ENCODE measurements at regions not wholly inside any gene's neighbourhood (a gene's known extent, or its start where the extent isn't known, plus 50 kb on each side); places are given as distances from the start of the nearest gene placed in this dataset.

- H2AFZ ChIP-seq (ENCODE audit: low read depth, low read length) = no peak overlapping the region; the same call in 1 of the 2 replicates
- ChIA-PET CTCF (ENCODE audit: low intra/inter-chr PET ratio) (no interaction called here), POLR2A (interaction anchor here (0.6 kb wide), 1 partner anchor 25 kb away, joined by 3 read pairs; no protein-coding TSS in a partner anchor)
- TF ChIP-seq MCM7 (IDR thresholded peaks at IDR 0.05) (no peak), TARDBP (IDR thresholded peaks at IDR 0.05) (no peak), MYC (IDR thresholded peaks at IDR 0.05; ENCODE audit: low read depth, low read length) (no peak), MYC (CRISPR knock-in tag; IDR thresholded peaks at IDR 0.05; ENCODE audit: borderline replicate concordance, low read depth) (no peak), KAT8 (IDR thresholded peaks at IDR 0.05; ENCODE audit: low read depth) (no peak), TCF15 (CRISPR knock-in tag; IDR thresholded peaks at IDR 0.05) (no peak), ELF4 (CRISPR knock-in tag; IDR thresholded peaks at IDR 0.05) (no peak), KLF1 (tag; IDR thresholded peaks at IDR 0.05) (no peak), ZNF174 (CRISPR knock-in tag; IDR thresholded peaks at IDR 0.05) (no peak), SAP30 (IDR thresholded peaks at IDR 0.05; ENCODE audit: borderline replicate concordance, insufficient read depth, low read depth, low read length, poor library complexity, severe bottlenecking) (no peak), TCFL5 (CRISPR knock-in tag; conservative IDR thresholded peaks at IDR 0.05) (no peak), BHLHE40 (IDR thresholded peaks at IDR 0.05; ENCODE audit: low read length) (no peak)
- no peak for FAIRE-seq
- no peaks in the 10 kb centered on the region for H3K9me1 ChIP-seq (ENCODE audit: control insufficient read depth, insufficient read depth, low read length)
- no peaks in the 10 kb centered on the region for H3K4me1 ChIP-seq (replicated peaks in 1 of 2; ENCODE audit: control insufficient read depth in 2 of 2, insufficient read depth in 2 of 2, low read length in 2 of 2)
- H3K9ac ChIP-seq (ENCODE audit: insufficient read depth in 1 of 2, low read depth in 2 of 2, low read length in 2 of 2) = no peak overlapping the region
- no peaks in the 10 kb centered on the region for H4K20me1 ChIP-seq (replicated peaks; ENCODE audit: control insufficient read depth, insufficient read depth, low read length)
- DNase-seq (ENCODE audit: extremely low read depth in 1 of 4, low spot score in 3 of 4) = no peak
- no peaks in the 10 kb centered on the region for H3K36me3 ChIP-seq (ENCODE audit: control insufficient read depth, insufficient read depth, low read length)
- WGBS (ENCODE audit: insufficient coverage, low coverage, missing lambda C conversion rate) = 42% methylated on average over 4 of the region's 4 CpGs
- no peak for ATAC-seq
- H3K27ac ChIP-seq (ENCODE audit: extremely low read depth, low read depth, low read length) = no peak overlapping the region
- no peak overlapping the region for H3K4me2 ChIP-seq (ENCODE audit: insufficient read depth, low read length)
- no TSS peak for BruUV-seq (replicated peaks)
- in situ Hi-C loops (cut with MboI) (no loop called here), intact Hi-C loops (cut with micrococcal nuclease) (no loop called here)
- no peaks in the 10 kb centered on the region for H3K27me3 ChIP-seq (ENCODE audit: control insufficient read depth in 2 of 2, insufficient read depth in 2 of 2, low read length in 2 of 2)
- H3K4me3 ChIP-seq = no peak overlapping the region
- H3K9me3 ChIP-seq (replicated peaks; ENCODE audit: control insufficient read depth, insufficient read depth, low read depth, low read length) = no peaks in the 10 kb centered on the region
- H3K79me2 ChIP-seq (ENCODE audit: control insufficient read depth, insufficient read depth, low read length) = no peaks in the 10 kb centered on the region
Observed at GRCh38 chrX:44401151-44401550, 57.7 kb upstream of the EFHC2 start.

All from K562 (cell line).